ENCODE measurements at regions not wholly inside any gene's neighbourhood (a gene's known extent, or its start where the extent isn't known, plus 50 kb on each side); places are given as distances from the start of the nearest gene placed in this dataset.

GRCh38 chr2:176614049-176614448 is 344.8 kb downstream of the MTX2 start:
- TF ChIP-seq CTCF (IDR thresholded peaks at IDR 0.05; ENCODE audit: poor library complexity) (no peak), EZH2 (IDR thresholded peaks at IDR 0.05; ENCODE audit: borderline replicate concordance) (no peak)
